ENCODE measurements at regions not wholly inside any gene's neighbourhood (a gene's known extent, or its start where the extent isn't known, plus 50 kb on each side); places are given as distances from the start of the nearest gene placed in this dataset.
A peak's percentile ranks its signal among the peaks of the same experiment; 100 is the strongest.

- Mint-ChIP-seq H3K27ac (no peak overlapping the region), H3K36me3 (no peaks in the 10 kb centered on the region), H3K9me3 (0 out of 2 replicates have a peak, but pooled peaks cover 4% of the 10 kb centered on the region), H3K4me3 (no peak overlapping the region), H3K27me3 (ENCODE audit: low read depth) (no peaks in the 10 kb centered on the region; the same call in 1 of the 2 replicates), H3K4me1 (no peaks in the 10 kb centered on the region)
- ATAC-seq (no peak), DNase-seq (ENCODE audit: low spot score) (no peak)
- ChIA-PET CTCF (interaction anchor here (1.3 kb wide), 1 partner anchor 31 kb away, joined by 5 read pairs; no protein-coding TSS in a partner anchor), POLR2A (no interaction called here)
- TF ChIP-seq HMGA2 (CRISPR knock-in tag; IDR thresholded peaks at IDR 0.05) (peak; percentile 93; the same call in 1 of the 2 replicates), TEAD4 (CRISPR knock-in tag; IDR thresholded peaks at IDR 0.05) (no peak)
Measured at GRCh38 chr16:65634833-65635232, 513.0 kb upstream of the CDH11 start.

- H3K4me3 Mint-ChIP-seq, result no peak overlapping the region
- ATAC-seq (no peak; the same call in 1 of the 2 replicates), DNase-seq (ENCODE audit: low spot score) (peak; percentile 16)
- CTCF ChIA-PET, result interaction anchor here (1.3 kb wide), 1 partner anchor 32 kb away, joined by 5 read pairs; no protein-coding TSS in a partner anchor
- TF ChIP-seq TEAD1 (CRISPR knock-in tag; IDR thresholded peaks at IDR 0.05), result no peak
- TF ChIP-seq MXD4 (CRISPR knock-in tag; IDR thresholded peaks at IDR 0.05; ENCODE audit: borderline replicate concordance), result no peak
- no peak for TF ChIP-seq JUN (CRISPR knock-in tag; IDR thresholded peaks at IDR 0.05)
- no peak for TF ChIP-seq ZNF232 (CRISPR knock-in tag; IDR thresholded peaks at IDR 0.05)
- no peak for TF ChIP-seq ETV6 (CRISPR knock-in tag; IDR thresholded peaks at IDR 0.05)
- TF ChIP-seq ZNF138 (CRISPR knock-in tag; conservative IDR thresholded peaks at IDR 0.05), result no peak
- TF ChIP-seq PREB (CRISPR knock-in tag; IDR thresholded peaks at IDR 0.05; ENCODE audit: borderline replicate concordance), result no peak
- TF ChIP-seq HMGA2 (CRISPR knock-in tag; IDR thresholded peaks at IDR 0.05), result no peak
- no peak for TF ChIP-seq ZNF317 (CRISPR knock-in tag; IDR thresholded peaks at IDR 0.05; ENCODE audit: borderline replicate concordance, low read depth)
- no peak for TF ChIP-seq NR1H2 (CRISPR knock-in tag; IDR thresholded peaks at IDR 0.05)
- TF ChIP-seq ATF3 (CRISPR knock-in tag; conservative IDR thresholded peaks at IDR 0.05), result no peak
- TF ChIP-seq E2F5 (CRISPR knock-in tag; IDR thresholded peaks at IDR 0.05), result no peak
- TF ChIP-seq IRF1 (CRISPR knock-in tag; IDR thresholded peaks at IDR 0.05), result no peak
- H3K27me3 Mint-ChIP-seq (ENCODE audit: low read depth), result peaks cover 2% of the 10 kb centered on the region; the same call in 1 of the 2 replicates
- POLR2A ChIA-PET, result no interaction called here
- no peaks in the 10 kb centered on the region for H3K9me3 Mint-ChIP-seq
- no peaks in the 10 kb centered on the region for H3K4me1 Mint-ChIP-seq
- H3K27ac Mint-ChIP-seq, result no peak overlapping the region
- H3K36me3 Mint-ChIP-seq, result no peaks in the 10 kb centered on the region
Measured at GRCh38 chr16:65634291-65634690, 512.4 kb upstream of the CDH11 start.

GRCh38 chr16:65624666-65625065 is 502.8 kb upstream of the CDH11 start:
- Mint-ChIP-seq H3K4me1 (peaks cover 8% of the 10 kb centered on the region), H3K36me3 (no peaks in the 10 kb centered on the region), H3K9me3 (peaks cover 4% of the 10 kb centered on the region; the same call in 1 of the 2 replicates), H3K4me3 (no peak overlapping the region), H3K27me3 (ENCODE audit: low read depth) (peaks cover 7% of the 10 kb centered on the region), H3K27ac (no peak overlapping the region)
- ChIA-PET CTCF (no interaction called here), POLR2A (no interaction called here)
- DNase-seq (ENCODE audit: low spot score), result no peak
- ATAC-seq, result no peak
- no peak for TF ChIP-seq FOXJ3 (CRISPR knock-in tag; IDR thresholded peaks at IDR 0.05; ENCODE audit: borderline replicate concordance)
- no peak for TF ChIP-seq FOXK1 (CRISPR knock-in tag; IDR thresholded peaks at IDR 0.05)
- TF ChIP-seq ZNF281 (CRISPR knock-in tag; IDR thresholded peaks at IDR 0.05), result no peak
- no peak for TF ChIP-seq RELA (CRISPR knock-in tag; IDR thresholded peaks at IDR 0.05; ENCODE audit: borderline replicate concordance)
- TF ChIP-seq ERG (CRISPR knock-in tag; IDR thresholded peaks at IDR 0.05), result no peak
- no peak for TF ChIP-seq AFF4 (CRISPR knock-in tag; IDR thresholded peaks at IDR 0.05; ENCODE audit: borderline replicate concordance)
- no peak for TF ChIP-seq SMAD3 (CRISPR knock-in tag; IDR thresholded peaks at IDR 0.05; ENCODE audit: borderline replicate concordance)

All from WTC11 (cell line).